ENCODE measurements at regions not wholly inside any gene's neighbourhood (a gene's known extent, or its start where the extent isn't known, plus 50 kb on each side); places are given as distances from the start of the nearest gene placed in this dataset.
A peak's percentile ranks its signal among the peaks of the same experiment; 100 is the strongest.
"Not testable (repeated sequence)": the region's sequence is repeated elsewhere in the genome, so short reads cannot be mapped to it uniquely, and the experiment has no call there.

GRCh38 chr9:81829195-81829882 is 98.9 kb upstream of the SPATA31D4 start:
- Mint-ChIP-seq H3K36me3 (no peaks in the 10 kb centered on the region), H3K27ac (peak overlapping the region; percentile 61; the same call in 1 of the 2 replicates), H3K4me3 (no peak overlapping the region), H3K4me1 (peaks cover 36% of the 10 kb centered on the region), H3K27me3 (ENCODE audit: low read depth) (peaks cover 3% of the 10 kb centered on the region; the same call in 1 of the 2 replicates), H3K9me3 (no peaks in the 10 kb centered on the region)
- peak; percentile 20 for DNase-seq (ENCODE audit: low spot score)
- CTCF ChIA-PET = no interaction called here
- POLR2A ChIA-PET = interaction anchor here (1.0 kb wide), 1 partner anchor 18 kb away, joined by 3 read pairs; no protein-coding TSS in a partner anchor
- peak; percentile 89 for ATAC-seq
- TF ChIP-seq MXD4 (CRISPR knock-in tag; IDR thresholded peaks at IDR 0.05; ENCODE audit: borderline replicate concordance) = no peak
- TF ChIP-seq FOXK1 (CRISPR knock-in tag; IDR thresholded peaks at IDR 0.05) = peak; percentile 48; the same call in 1 of the 2 replicates

GRCh38 chr9:81830431-81830830 is 97.8 kb upstream of the SPATA31D4 start:
- ATAC-seq; H3K4me3 Mint-ChIP-seq; CTCF ChIA-PET; H3K9me3 Mint-ChIP-seq; H3K27me3 Mint-ChIP-seq (ENCODE audit: low read depth); H3K36me3 Mint-ChIP-seq; POLR2A ChIA-PET; DNase-seq (ENCODE audit: low spot score); H3K27ac Mint-ChIP-seq: not testable (repeated sequence)
- peaks cover 33% of the 10 kb centered on the region for H3K4me1 Mint-ChIP-seq

GRCh38 chr9:81832571-81833285 is 95.5 kb upstream of the SPATA31D4 start:
- H3K4me3 Mint-ChIP-seq = no peak overlapping the region
- no peak for ATAC-seq
- no peak for DNase-seq (ENCODE audit: low spot score)
- H3K27me3 Mint-ChIP-seq (ENCODE audit: low read depth) = peaks cover 1% of the 10 kb centered on the region; the same call in 1 of the 2 replicates
- H3K9me3 Mint-ChIP-seq = no peaks in the 10 kb centered on the region; the same call in 1 of the 2 replicates
- POLR2A ChIA-PET = no interaction called here
- TF ChIP-seq ARID4B (CRISPR knock-in tag; IDR thresholded peaks at IDR 0.05; ENCODE audit: borderline replicate concordance) = no peak
- no peak for TF ChIP-seq ELF4 (CRISPR knock-in tag; IDR thresholded peaks at IDR 0.05; ENCODE audit: low read depth)
- TF ChIP-seq ZNF281 (CRISPR knock-in tag; IDR thresholded peaks at IDR 0.05) = no peak
- no peak for TF ChIP-seq ZNF512 (CRISPR knock-in tag; IDR thresholded peaks at IDR 0.05; ENCODE audit: borderline replicate concordance)
- TF ChIP-seq ATF6 (CRISPR knock-in tag; IDR thresholded peaks at IDR 0.05) = no peak
- no peak for TF ChIP-seq SP1 (CRISPR knock-in tag; conservative IDR thresholded peaks at IDR 0.05)
- TF ChIP-seq ZNF425 (CRISPR knock-in tag; conservative IDR thresholded peaks at IDR 0.05) = no peak
- TF ChIP-seq ATF1 (CRISPR knock-in tag; IDR thresholded peaks at IDR 0.05) = no peak
- no peak for TF ChIP-seq ZNF138 (CRISPR knock-in tag; conservative IDR thresholded peaks at IDR 0.05)
- TF ChIP-seq MXD4 (CRISPR knock-in tag; IDR thresholded peaks at IDR 0.05; ENCODE audit: borderline replicate concordance) = no peak
- TF ChIP-seq ZMAT4 (CRISPR knock-in tag; IDR thresholded peaks at IDR 0.05) = no peak
- H3K27ac Mint-ChIP-seq = no peak overlapping the region
- CTCF ChIA-PET = no interaction called here
- peaks cover 20% of the 10 kb centered on the region for H3K4me1 Mint-ChIP-seq
- H3K36me3 Mint-ChIP-seq = no peaks in the 10 kb centered on the region

All from WTC11 (cell line).